ENCODE measurements at regions not wholly inside any gene's neighbourhood (a gene's known extent, or its start where the extent isn't known, plus 50 kb on each side); places are given as distances from the start of the nearest gene placed in this dataset.

DNA sequence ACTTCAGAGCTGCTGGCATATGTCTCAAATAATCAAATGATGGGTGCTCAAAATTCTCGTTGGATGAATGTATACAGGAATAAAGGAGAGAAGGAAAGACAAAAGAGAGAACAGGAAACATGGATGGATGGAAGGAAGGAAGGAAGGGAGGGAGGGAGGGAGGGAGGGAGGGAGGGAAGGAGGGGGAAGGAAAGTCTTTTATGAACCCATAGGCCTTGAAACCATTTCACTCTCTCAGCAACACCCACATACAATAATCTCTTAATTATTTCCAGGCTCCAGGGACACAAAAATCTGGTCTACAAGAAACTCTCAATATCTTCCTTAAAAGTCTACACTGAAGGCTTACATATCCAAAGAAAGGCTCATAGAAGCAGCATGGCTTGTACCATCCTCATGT, 363.4 kb upstream of the TMPO start:
- no peak for DNase-seq

GRCh38 chr12:98154850-98155249, 360.5 kb upstream of the TMPO start:
- no peak for DNase-seq

DNA sequence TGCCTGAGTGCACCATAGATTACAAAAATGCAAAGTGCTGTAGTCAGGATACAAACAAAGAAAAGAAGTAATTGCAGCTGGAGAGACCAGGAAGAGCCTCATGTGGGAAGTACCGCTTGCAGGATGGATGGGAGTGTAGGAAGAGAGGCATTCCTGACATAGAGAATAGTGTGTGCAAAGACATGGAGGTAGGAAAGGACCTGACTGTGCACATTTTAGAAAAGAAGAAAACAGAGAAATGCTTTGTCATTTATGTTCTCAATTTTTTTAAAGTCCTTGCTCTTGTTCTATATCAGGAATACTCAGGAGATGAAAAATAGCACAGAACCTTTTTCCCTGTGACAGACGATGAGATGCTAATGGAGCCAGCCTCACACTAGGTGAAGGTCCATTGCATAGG, 358.7 kb upstream of the TMPO start:
- DNase-seq: no peak

GRCh38 chr12:98162906-98163678, 352.3 kb upstream of the TMPO start:
- no peak for DNase-seq

GRCh38 chr12:98172304-98172703, 343.1 kb upstream of the TMPO start:
- DNase-seq: no peak

DNA sequence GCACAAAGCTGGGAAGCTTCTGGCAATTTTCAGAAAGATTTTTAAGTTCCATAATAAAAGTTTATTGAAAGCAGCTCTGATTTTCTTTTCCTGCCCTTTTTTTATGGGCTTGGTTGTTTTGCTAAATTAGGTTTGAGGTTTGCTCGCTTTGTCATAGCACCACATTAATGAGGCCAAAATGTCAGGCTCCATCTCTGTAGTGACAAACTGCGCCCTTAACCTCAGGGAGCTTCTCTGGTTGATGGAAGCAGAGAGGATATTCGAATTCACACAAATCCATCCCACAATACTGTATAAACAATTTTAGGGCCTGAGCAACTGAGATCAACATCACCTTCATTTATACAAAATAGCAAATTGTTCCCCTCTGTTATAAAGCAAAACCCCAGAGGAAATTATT, 342.6 kb upstream of the TMPO start:
- no peak for DNase-seq

DNA sequence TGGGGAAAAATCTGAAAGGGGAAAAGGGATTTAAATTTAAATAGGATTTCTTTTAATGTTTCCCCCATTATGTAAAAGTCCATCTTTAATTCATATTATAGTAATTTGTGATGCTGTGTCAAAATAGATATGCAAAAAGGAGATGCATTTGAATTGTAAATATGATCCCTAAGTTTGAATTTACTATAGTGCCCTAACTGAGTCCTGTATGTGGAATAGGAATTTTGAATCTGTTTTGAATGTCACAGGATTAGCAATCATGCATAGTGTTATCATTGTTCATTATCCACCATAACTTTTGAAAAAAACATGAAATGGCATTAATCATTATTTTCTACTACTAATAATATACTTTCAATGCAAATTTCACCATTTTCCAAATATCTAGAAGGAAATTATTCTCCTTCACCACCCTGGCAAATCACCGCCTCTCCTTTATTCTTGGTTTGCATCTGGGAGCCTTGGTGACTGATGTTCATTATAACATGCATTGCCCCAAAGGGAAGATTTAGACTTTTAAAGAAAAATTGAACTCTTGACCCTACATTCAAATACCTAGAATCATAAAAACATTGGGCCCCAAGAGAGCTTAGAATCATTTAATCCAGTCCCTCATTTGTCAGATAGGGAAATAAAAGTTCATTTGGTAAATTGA, 341.5 kb upstream of the TMPO start:
- DNase-seq: no peak

- no peak for DNase-seq
Measured at GRCh38 chr12:98174428-98174809, 341.0 kb upstream of the TMPO start.

DNA sequence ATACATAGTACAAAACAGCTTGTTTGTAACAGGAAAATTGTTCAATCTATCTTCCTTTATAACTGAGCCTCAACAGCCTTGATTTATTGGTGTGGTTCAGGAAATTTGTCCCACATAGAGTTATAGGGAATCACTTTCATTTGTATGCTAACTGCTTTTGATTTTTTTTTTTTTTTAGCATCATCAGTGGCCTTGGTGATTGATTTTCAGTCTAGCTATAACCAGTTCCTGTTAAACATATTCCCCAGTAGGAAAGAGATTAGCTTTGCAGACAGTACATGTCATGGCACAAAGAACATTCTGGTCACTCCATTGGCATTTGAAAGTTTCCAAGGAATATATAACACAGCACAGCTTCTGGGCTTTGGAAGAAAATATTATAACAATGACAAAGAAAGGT, 337.3 kb upstream of the TMPO start:
- DNase-seq: no peak

- DNase-seq: no peak
Measured at GRCh38 chr12:98179151-98179550, 336.2 kb upstream of the TMPO start.

DNA sequence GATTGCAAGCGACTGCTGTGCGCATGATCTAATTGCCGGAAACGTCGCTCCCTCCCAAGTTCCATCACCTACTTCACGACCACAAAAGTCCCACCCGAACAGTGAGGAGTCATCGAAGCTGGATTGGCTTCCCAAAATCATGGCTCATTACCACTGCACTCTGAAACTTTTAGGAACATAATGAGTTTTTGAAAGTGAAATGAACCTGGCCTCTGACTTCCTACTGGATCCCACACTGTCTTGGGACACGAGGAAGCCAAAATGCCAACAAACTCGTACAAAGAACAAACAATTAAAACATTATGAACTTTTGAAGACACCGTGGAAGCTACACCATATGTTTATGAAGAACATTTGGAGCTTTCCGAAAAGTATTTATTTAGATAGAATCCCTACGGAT, 334.8 kb upstream of the TMPO start:
- no peak for DNase-seq

DNA sequence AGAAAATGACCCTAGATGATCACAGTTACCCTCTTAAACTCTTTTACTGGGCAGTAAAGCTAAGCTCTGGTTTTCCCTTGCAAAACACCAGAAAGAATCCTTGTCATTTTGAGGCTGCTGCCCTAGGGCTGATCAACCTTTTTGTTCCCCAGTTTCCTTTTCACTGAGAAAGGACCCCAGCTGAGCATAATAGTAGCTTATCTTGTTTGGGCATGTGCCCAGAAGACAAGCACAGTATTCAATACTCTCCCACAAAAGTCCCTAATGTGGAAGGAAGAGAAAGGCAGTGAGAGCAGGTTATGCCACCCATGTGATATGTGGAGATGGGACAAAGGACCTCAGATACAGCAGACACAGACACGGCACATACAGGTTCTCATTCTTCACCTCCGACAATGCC, 332.6 kb upstream of the TMPO start:
- no peak for DNase-seq

- DNase-seq: no peak
Measured at GRCh38 chr12:98185606-98186005, 329.8 kb upstream of the TMPO start.

- DNase-seq: no peak
Measured at GRCh38 chr12:98188650-98189077, 326.7 kb upstream of the TMPO start.

DNA sequence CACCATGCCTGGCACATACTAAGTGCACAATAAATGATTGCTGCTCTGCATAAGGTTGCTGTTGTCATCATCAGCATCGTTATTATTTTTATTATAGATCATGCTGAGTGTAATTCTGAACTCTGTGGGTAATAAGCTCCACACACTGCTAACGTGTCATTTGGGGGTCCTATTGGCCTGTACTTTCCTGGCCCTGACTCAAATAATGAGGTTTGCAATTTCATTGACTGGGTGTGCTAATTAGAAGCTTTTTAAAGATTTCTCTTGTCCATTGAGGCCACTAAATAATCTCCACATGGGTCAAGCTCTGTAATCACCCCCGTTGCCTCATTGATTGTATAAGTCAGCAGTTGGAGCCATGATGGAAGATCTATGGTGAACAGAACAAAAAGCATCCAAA, 320.8 kb upstream of the TMPO start:
- DNase-seq: no peak

GRCh38 chr12:98198261-98198982, 317.0 kb upstream of the TMPO start:
- DNase-seq: no peak

DNA sequence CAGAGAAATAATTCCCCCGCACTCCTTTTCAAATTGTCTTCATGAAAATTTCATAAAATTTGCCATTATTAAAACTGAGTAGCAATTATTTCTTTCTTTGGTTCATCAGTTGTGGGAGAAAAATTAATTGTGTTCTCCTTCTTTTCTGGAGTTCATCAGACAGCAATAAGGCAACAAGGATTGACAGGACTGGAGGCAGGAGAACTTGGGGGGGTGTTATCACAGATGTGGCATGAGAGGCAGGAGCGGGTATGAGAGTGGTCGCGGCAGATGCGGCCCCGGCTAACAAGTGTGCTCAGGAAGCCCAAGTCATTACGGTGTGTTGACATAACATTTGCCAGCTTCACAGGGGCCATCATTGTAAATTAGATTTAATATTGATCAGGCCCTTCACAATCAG, 306.6 kb upstream of the TMPO start:
- no peak for DNase-seq

DNA sequence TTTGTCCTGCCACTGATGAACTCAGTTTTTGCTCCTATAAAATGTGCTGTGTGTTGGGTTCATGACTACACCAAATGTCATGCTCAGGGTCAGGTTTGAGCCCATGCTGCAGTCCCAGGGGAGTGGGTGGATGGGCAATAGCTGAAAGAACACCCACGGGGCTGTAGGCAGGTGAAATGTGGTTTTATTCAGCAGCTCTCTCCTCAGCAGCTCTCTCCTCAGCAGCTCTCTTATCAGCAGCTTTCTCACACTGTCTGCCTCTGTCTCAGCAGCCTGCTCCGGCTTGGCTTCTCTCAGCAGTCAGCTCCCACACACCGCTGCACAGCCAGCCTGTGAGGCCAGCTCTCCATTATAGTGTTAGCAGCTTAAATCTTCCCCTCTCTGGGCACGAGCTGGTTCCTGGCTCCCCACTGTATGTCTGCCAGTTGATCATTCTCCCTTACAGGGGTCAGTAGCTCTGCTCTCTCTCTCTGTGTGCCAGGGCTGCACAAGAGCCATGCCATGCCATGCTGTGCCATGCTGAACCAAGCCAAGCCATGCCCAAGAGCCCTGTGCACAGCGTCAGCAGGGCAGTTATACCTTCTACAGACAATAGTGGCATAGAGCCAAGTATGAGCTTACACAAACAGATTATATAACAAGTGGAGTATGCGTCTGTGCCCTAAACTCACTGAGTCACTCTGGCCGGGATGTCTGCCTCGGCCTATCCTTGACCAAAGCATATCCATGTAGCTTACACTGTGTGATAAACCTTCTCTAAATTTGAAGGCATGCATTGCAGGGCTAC, 303.3 kb upstream of the TMPO start:
- DNase-seq: no peak

GRCh38 chr12:98213556-98213955, 301.8 kb upstream of the TMPO start:
- DNase-seq: no peak

DNA sequence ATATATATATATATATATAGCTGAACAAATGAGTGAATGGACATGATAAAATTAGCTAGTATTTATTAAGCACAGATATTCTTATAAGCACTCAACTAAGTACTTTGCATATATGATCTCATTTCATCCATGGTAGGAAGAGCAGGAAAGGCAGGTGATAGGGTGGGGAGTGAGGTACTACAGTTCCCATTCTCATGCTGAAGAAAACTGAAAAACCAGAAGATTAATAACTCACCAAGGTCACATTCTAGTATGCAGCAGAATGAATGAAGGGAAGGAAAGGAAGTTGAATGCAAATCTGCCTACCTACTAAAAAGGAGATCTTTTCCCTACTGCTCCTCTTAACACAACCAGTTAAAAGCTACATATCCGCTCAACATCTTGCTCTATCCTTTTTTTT, 298.1 kb upstream of the TMPO start:
- no peak for DNase-seq

DNA sequence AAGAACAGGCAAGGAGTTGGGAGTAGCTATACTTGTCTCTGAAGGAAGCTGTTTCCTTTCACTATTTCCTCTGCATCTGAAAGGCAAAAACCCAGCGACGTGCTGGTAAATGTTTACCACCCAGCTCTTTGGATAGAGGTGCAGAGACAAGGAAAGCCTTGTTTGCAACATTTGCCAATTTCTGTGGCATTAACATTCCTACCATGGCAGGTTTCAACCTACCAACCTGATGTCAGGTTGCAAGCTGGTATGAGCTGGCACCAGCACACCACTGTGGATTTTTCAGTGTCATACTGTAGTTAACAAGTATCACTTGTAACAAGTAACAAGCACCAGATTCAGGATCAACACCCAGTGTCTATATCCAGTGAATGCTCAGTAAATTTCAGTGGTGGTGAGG, 294.8 kb upstream of the TMPO start:
- no peak for DNase-seq

- DNase-seq: no peak
Measured at GRCh38 chr12:98221243-98221808, 294.1 kb upstream of the TMPO start.

DNA sequence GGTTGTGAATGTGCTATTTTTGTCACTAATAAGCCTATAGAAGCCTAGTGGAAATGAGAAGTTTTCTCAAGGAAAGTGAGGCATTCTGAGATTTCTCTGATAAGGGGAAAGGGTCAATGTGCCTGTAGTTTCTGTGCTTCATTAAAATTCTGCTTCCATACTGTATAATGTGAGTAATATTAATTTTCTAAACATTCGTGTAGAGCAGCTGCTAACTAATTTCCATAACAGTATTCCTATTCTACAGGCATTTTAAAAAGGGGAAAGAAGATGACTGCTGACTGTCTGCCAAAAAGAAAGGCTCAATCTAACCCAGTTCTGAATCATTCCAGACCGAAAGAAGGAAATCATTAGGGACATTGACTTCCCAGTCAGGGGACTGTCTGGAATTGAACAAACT, 293.3 kb upstream of the TMPO start:
- no peak for DNase-seq

Measured in T-helper 2 cell (primary cell).